GM23248 (cell line): ENCODE measurements at regions not wholly inside any gene's neighbourhood (a gene's known extent, or its start where the extent isn't known, plus 50 kb on each side); places are given as distances from the start of the nearest gene placed in this dataset.

Experiments used
- EZH2 ChIP-seq: fragments of 200-600 bp; sonication (generic); IDR thresholded peaks from 2 replicates; pipeline ENCODE4 v1.6.1; 2018; ENCODE audit warnings: antibody characterized with exemption, mild to moderate bottlenecking; ENCODE audit not compliant: insufficient read depth, poor library complexity, severe bottlenecking
- EZH2phosphoT487 ChIP-seq: fragments of 200-600 bp; sonication (generic); IDR thresholded peaks from 2 replicates; pipeline ENCODE4 v1.6.1; 2018; ENCODE audit warnings: antibody characterized with exemption, moderate library complexity, mild to moderate bottlenecking, low read depth; ENCODE audit not compliant: insufficient read depth

DNA sequence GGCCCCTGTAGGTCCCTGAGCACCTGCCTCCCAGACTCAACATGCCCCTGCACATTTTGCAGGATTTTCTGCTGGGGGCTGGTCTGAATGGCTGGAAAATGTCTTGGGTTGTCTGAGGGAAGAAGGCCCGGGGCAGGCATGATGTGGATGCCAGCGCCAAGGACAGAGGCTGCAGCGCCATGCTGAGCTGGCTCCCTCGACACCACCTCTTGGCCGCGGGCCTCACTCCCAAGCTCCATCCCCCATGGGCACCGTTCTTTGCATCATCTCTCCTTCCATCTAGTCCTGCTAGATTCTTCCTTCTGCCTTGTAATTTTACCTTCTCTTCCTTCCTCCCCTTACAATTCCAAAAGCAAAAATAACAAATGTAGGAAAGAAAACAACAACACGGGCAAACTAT, 70.6 kb downstream of the ZIC5 start:
- TF ChIP-seq EZH2phosphoT487 (no peak), EZH2 (no peak)
